ENCODE measurements at regions not wholly inside any gene's neighbourhood (a gene's known extent, or its start where the extent isn't known, plus 50 kb on each side); places are given as distances from the start of the nearest gene placed in this dataset.

DNA sequence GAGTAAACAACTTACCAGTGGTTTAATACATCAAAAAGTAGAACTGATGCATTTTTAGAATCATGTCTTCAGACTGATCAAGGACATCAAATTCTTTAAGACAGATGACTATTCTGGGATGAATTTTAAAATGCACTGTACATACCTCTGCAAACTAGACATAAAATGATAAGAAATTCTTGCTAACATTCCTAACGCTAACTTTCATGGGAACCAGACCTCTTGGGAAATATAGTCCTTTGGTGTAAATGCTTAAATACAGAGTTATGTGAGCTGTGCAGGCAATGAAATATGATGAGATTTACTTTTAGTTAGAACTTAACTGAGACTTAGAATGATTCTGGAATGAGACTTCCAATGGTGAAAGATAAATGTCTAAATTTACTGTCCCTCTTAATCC lies 562.0 kb downstream of the NR4A2 start:
- H2BK12ac ChIP-seq (ENCODE audit: insufficient read length, low read depth, low read length): no peak overlapping the region

More for the DNA sequence above, 562.0 kb downstream of the NR4A2 start:
- TF ChIP-seq, protein P1, sequence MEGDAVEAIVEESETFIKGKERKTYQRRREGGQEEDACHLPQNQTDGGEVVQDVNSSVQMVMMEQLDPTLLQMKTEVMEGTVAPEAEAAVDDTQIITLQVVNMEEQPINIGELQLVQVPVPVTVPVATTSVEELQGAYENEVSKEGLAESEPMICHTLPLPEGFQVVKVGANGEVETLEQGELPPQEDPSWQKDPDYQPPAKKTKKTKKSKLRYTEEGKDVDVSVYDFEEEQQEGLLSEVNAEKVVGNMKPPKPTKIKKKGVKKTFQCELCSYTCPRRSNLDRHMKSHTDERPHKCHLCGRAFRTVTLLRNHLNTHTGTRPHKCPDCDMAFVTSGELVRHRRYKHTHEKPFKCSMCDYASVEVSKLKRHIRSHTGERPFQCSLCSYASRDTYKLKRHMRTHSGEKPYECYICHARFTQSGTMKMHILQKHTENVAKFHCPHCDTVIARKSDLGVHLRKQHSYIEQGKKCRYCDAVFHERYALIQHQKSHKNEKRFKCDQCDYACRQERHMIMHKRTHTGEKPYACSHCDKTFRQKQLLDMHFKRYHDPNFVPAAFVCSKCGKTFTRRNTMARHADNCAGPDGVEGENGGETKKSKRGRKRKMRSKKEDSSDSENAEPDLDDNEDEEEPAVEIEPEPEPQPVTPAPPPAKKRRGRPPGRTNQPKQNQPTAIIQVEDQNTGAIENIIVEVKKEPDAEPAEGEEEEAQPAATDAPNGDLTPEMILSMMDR (conservative IDR thresholded peaks at IDR 0.05): no peak
- Histone ChIP-seq H3K79me2 (ENCODE audit: insufficient read depth, low read length) (no peaks in the 10 kb centered on the region), H3K4me1 (ENCODE audit: insufficient read depth, low read length) (no peaks in the 10 kb centered on the region), H3K79me1 (ENCODE audit: insufficient read depth, low read depth, low read length, poor library complexity, severe bottlenecking) (no peaks in the 10 kb centered on the region), H3K23ac (ENCODE audit: insufficient read length, low read depth, low read length) (no peak overlapping the region), H3K56ac (ENCODE audit: insufficient read length, low read depth, low read length) (no peak overlapping the region), H2BK20ac (ENCODE audit: low read depth, low read length, poor library complexity, severe bottlenecking) (no peak overlapping the region), H2BK120ac (ENCODE audit: low read depth, low read length, poor library complexity, severe bottlenecking) (no peak overlapping the region), H3K4ac (ENCODE audit: low read depth, low read length) (no peak overlapping the region), H3K9me3 (ENCODE audit: control insufficient read depth, low read depth, low read length) (no peaks in the 10 kb centered on the region), H2BK15ac (ENCODE audit: low read depth, low read length) (no peak overlapping the region), H3K9ac (ENCODE audit: extremely low read depth, insufficient read length, low read length) (no peak overlapping the region), H3K27ac (ENCODE audit: insufficient read length, low read depth, low read length) (no peak overlapping the region), H3K18ac (ENCODE audit: insufficient read length, low read depth, low read length) (no peak overlapping the region), H4K20me1 (ENCODE audit: control insufficient read depth, insufficient read depth, insufficient read length) (no peaks in the 10 kb centered on the region), H2AFZ (ENCODE audit: low read length) (no peak overlapping the region), H2BK5ac (ENCODE audit: insufficient read length, low read length) (no peak overlapping the region), H3K23me2 (ENCODE audit: insufficient read length, low read depth, low read length, poor library complexity, severe bottlenecking) (no peaks in the 10 kb centered on the region), H3K27me3 (ENCODE audit: insufficient read depth, low read length) (no peaks in the 10 kb centered on the region), H4K5ac (ENCODE audit: insufficient read length, low read depth, low read length) (no peak overlapping the region), H3K4me2 (ENCODE audit: insufficient read depth, insufficient read length, low read length) (no peak overlapping the region), H2AK5ac (ENCODE audit: insufficient read length, low read length) (no peak overlapping the region), H3T11ph (ENCODE audit: low read length) (no peak overlapping the region), H4K8ac (replicated peaks; ENCODE audit: insufficient read length, low read depth, low read length) (no peak overlapping the region), H3K14ac (ENCODE audit: insufficient read depth, low read length) (no peak overlapping the region), H4K91ac (ENCODE audit: insufficient read length, low read depth, low read length) (no peak overlapping the region)
- no peak for DNase-seq
- no CpG with 5 or more reads among the region's 1 CpG for WGBS (ENCODE audit: extremely low coverage, insufficient read length, low lambda C conversion rate)
- peaks cover 2% of the 10 kb centered on the region in 2 experiments; a peak in 3 of 5 replicates for H3K9me3 Mint-ChIP-seq
- H3K4me1 Mint-ChIP-seq: no peaks in the 10 kb centered on the region
- H3K36me3 Mint-ChIP-seq (ENCODE audit: insufficient read depth in 1 of 3, low read depth in 3 of 3): peaks cover 3 to 8% (median 7%) of the 10 kb centered on the region in 3 experiments; a peak in 6 of 7 replicates
- no peaks in the 10 kb centered on the region for H3K27me3 Mint-ChIP-seq (ENCODE audit: low read depth)
- no peak overlapping the region for H3K4me3 Mint-ChIP-seq
- no peak overlapping the region for H3K27ac Mint-ChIP-seq

Data from H9 (cell line).